Esophagus squamous epithelium (tissue), 4 donors: ENCODE measurements at regions not wholly inside any gene's neighbourhood (a gene's known extent, or its start where the extent isn't known, plus 50 kb on each side); places are given as distances from the start of the nearest gene placed in this dataset.

Experiments used
- CTCF ChIP-seq, 6 experiments: fragments of 450-650 bp in 4 of 6; fragments of 200-600 bp in 2 of 6; sonication (generic) in 2 of 6; IDR thresholded peaks; one replicate each; pipeline ENCODE4 v1.5.1; 2016 to 2019; ENCODE audit warnings: antibody characterized with exemption in 6 of 6, mild to moderate bottlenecking in 4 of 6, moderate library complexity in 4 of 6
- POLR2A ChIP-seq, 4 donors: fragments of 450-650 bp; IDR thresholded peaks; one replicate each; pipeline ENCODE4 v1.6.1; 2017; ENCODE audit warnings: antibody characterized with exemption in 4 of 4, mild to moderate bottlenecking in 4 of 4, moderate library complexity in 3 of 4

GRCh38 chr21:19535356-19535755 is 1131.8 kb upstream of the TMPRSS15 start:
- TF ChIP-seq CTCF (IDR thresholded peaks at IDR 0.05): no peak
- no peak for TF ChIP-seq POLR2A (IDR thresholded peaks at IDR 0.05)
